Upper lobe of left lung (tissue), 4 donors: ENCODE measurements at regions not wholly inside any gene's neighbourhood (a gene's known extent, or its start where the extent isn't known, plus 50 kb on each side); places are given as distances from the start of the nearest gene placed in this dataset.

Experiments
- EP300 ChIP-seq, 4 donors: sonication (generic); formaldehyde crosslinking; IDR thresholded peaks; one replicate each; pipeline ENCODE4 v1.5.1; 2017; ENCODE audit warnings: antibody characterized with exemption in 4 of 4, control low read depth in 2 of 4
- POLR2A ChIP-seq, 4 donors: fragments of 450-650 bp; IDR thresholded peaks; one replicate each; pipeline ENCODE4 v1.5.1; 2016 to 2017; ENCODE audit warnings: antibody characterized with exemption in 4 of 4, mild to moderate bottlenecking in 2 of 4
- POLR2AphosphoS5 ChIP-seq, 2 donors: sonication (generic); formaldehyde crosslinking; IDR thresholded peaks; one replicate each; pipeline ENCODE4 v1.5.1; 2017; ENCODE audit warnings: antibody characterized with exemption in 2 of 2
- TF ChIP-seq, protein P1 (sequence below), 6 experiments: fragments of 450-650 bp in 4 of 6; fragments of 200-600 bp in 2 of 6; sonication (generic) in 2 of 6; IDR thresholded peaks; one replicate each; pipeline ENCODE4 v1.5.1; 2016 to 2019; ENCODE audit warnings: antibody characterized with exemption in 6 of 6

DNA sequence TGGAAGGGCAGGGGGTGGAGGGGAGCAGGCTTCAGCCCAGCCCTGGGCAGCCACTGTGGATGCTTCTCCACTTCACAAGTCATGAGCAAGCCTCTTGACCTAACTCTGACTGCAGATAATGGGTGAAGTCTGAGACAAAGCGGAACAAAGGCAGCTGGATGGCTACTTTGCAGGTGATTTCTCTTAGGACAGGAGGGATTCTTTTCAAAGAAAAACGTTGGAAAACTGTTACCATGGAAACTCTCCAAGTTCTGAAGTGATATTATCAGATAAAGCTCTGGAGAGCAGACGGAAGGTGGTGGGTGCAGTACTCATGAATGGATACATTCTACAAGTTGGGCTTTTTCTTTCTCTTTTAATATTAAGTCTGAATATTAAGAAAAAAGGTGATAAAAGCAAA is 254.2 kb upstream of the SLCO3A1 start:
- TF ChIP-seq, protein P1, sequence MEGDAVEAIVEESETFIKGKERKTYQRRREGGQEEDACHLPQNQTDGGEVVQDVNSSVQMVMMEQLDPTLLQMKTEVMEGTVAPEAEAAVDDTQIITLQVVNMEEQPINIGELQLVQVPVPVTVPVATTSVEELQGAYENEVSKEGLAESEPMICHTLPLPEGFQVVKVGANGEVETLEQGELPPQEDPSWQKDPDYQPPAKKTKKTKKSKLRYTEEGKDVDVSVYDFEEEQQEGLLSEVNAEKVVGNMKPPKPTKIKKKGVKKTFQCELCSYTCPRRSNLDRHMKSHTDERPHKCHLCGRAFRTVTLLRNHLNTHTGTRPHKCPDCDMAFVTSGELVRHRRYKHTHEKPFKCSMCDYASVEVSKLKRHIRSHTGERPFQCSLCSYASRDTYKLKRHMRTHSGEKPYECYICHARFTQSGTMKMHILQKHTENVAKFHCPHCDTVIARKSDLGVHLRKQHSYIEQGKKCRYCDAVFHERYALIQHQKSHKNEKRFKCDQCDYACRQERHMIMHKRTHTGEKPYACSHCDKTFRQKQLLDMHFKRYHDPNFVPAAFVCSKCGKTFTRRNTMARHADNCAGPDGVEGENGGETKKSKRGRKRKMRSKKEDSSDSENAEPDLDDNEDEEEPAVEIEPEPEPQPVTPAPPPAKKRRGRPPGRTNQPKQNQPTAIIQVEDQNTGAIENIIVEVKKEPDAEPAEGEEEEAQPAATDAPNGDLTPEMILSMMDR (IDR thresholded peaks at IDR 0.05) = no peak
- TF ChIP-seq POLR2AphosphoS5 (IDR thresholded peaks at IDR 0.05) (no peak), EP300 (IDR thresholded peaks at IDR 0.05) (no peak), POLR2A (IDR thresholded peaks at IDR 0.05) (no peak)
